Lower leg skin (tissue), 3 donors: ENCODE measurements at regions not wholly inside any gene's neighbourhood (a gene's known extent, or its start where the extent isn't known, plus 50 kb on each side); places are given as distances from the start of the nearest gene placed in this dataset.

Experiments
- CTCF ChIP-seq, 3 donors: fragments of 450-650 bp; IDR thresholded peaks; one replicate each; pipeline ENCODE4 v1.5.1; 2016; ENCODE audit warnings: antibody characterized with exemption in 3 of 3, mild to moderate bottlenecking in 3 of 3, moderate library complexity in 2 of 3
- POLR2A ChIP-seq, 2 donors: fragments of 450-650 bp; IDR thresholded peaks; one replicate each; pipeline ENCODE4 v1.6.1; 2016 to 2017; ENCODE audit warnings: antibody characterized with exemption in 2 of 2, mild to moderate bottlenecking in 1 of 2, moderate library complexity in 1 of 2

DNA sequence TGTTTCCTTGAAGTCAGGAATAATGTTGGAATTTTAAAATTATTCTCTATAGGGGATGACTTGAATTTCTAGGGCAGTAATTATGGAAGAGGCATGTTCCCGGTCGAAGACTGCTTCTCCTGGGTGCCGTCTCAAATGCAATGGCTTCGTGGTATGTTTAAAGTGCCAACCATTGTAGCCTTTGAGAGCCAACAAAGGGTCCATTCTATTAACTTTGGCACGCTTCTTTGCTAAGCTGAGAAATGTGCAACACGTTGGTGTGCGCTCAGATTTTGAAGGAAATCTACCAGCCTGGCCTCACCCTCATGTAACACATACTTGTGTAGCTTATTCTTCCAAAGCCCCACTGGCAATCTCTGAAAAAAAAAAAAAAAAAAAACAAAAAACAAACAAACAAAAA is 221.2 kb upstream of the ANKH start:
- TF ChIP-seq CTCF (IDR thresholded peaks at IDR 0.05) (no peak), POLR2A (IDR thresholded peaks at IDR 0.05) (no peak)
